Adrenal gland (tissue), 5 donors: ENCODE measurements at regions not wholly inside any gene's neighbourhood (a gene's known extent, or its start where the extent isn't known, plus 50 kb on each side); places are given as distances from the start of the nearest gene placed in this dataset.

Experiments used
- POLR2A ChIP-seq, 2 donors: fragments of 450-650 bp; IDR thresholded peaks; one replicate each; pipeline ENCODE4 v1.6.1; 2017; ENCODE audit warnings: antibody characterized with exemption in 2 of 2, mild to moderate bottlenecking in 2 of 2, moderate library complexity in 1 of 2
- TF ChIP-seq, protein P1 (sequence below), 6 experiments: fragments of 450-650 bp in 4 of 6; fragments of 200-600 bp in 2 of 6; sonication (generic) in 1 of 6; IDR thresholded peaks; 1 replicate in 5 of 6; 2 replicates in 1 of 6; pipeline versions ENCODE4 v1.5.1 to v1.8.0; 2016 to 2021; ENCODE audit warnings: antibody characterized with exemption in 6 of 6, mild to moderate bottlenecking in 2 of 6, moderate library complexity in 1 of 6
- donor health status: DM: no; HTN: no; CAD: no.

DNA sequence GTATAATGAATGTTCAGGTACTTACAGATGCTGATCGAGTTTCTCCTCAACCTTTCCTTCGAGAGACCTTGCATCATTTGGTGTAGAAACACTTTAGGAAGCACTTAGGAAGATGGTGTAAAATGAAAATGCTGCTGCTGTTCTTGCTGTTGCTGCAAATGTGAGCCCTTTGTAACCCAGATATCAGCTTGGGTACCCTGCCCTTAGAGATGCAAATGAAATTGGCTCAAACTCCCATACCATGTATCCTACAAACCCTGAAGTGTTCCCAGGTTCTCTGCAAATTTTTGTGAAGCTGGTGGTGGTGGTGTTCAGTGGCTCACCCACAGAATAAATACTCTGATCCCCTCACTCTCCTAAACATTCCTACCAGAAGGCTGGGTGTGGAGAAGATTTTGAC, 130.8 kb downstream of the SLC25A47 start:
- TF ChIP-seq POLR2A (IDR thresholded peaks at IDR 0.05), result no peak
- TF ChIP-seq, protein P1, sequence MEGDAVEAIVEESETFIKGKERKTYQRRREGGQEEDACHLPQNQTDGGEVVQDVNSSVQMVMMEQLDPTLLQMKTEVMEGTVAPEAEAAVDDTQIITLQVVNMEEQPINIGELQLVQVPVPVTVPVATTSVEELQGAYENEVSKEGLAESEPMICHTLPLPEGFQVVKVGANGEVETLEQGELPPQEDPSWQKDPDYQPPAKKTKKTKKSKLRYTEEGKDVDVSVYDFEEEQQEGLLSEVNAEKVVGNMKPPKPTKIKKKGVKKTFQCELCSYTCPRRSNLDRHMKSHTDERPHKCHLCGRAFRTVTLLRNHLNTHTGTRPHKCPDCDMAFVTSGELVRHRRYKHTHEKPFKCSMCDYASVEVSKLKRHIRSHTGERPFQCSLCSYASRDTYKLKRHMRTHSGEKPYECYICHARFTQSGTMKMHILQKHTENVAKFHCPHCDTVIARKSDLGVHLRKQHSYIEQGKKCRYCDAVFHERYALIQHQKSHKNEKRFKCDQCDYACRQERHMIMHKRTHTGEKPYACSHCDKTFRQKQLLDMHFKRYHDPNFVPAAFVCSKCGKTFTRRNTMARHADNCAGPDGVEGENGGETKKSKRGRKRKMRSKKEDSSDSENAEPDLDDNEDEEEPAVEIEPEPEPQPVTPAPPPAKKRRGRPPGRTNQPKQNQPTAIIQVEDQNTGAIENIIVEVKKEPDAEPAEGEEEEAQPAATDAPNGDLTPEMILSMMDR (IDR thresholded peaks at IDR 0.05), result no peak
